Fibroblast of pulmonary artery (primary cell): ENCODE measurements at regions not wholly inside any gene's neighbourhood (a gene's known extent, or its start where the extent isn't known, plus 50 kb on each side); places are given as distances from the start of the nearest gene placed in this dataset.

ENCODE experiments used
- DNase-seq: peaks from one replicate; pipeline ENCODE4 v3.0.0-alpha.2; 2010; ENCODE audit warnings: low read depth
- H3K4me3 ChIP-seq: replicated peaks from 2 replicates; pipeline ENCODE4 v1.5.1; 2011; ENCODE audit warnings: low read depth, mild to moderate bottlenecking, control low read depth, low read length, moderate library complexity
- CTCF ChIP-seq: IDR thresholded peaks from 2 replicates; pipeline ENCODE4 v1.5.1; 2011; ENCODE audit warnings: mild to moderate bottlenecking, control low read depth, low read length, inconsistent platforms; ENCODE audit errors: missing control alignments

DNA sequence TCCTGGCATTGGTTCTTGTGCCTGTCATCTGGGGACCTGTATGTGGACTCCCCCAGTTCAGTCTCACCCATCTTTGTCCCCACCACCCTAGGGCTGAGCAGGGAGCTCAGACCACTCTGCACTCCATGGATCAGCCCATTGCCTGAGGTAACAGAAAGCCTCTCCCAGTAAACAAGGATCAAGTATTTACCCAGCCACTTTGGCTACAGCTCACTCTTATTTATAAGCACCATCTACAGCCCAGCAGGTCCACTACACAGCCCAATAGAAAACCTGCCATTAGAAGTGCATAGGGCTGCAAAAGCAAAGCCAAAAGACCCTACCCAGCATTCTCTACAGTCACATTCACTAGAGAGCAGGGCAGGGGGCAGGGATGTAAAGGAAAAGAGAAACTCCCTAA lies 335.0 kb upstream of the SYNCRIP start:
- no peak for TF ChIP-seq CTCF
- no peak for DNase-seq
- no peak overlapping the region for H3K4me3 ChIP-seq

DNA sequence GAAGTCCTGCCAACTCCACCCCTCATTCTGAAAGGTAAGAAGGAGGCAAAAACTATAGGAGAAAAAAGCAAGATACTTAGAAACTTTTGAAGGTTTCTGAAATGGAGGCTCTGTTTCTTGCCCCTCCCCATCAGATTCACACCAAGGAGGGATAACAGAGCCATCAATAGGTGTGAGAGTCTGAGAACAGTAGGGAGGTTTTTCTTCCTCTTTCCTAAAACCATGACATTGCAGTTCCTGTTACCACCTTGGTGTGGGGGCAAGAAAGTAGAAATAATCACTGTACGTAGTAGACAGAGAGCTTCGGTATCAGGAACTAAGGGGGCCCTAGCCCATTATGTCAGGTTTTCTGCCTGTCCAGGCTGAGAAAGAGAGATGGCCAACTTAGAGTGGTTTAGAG lies 333.3 kb upstream of the SYNCRIP start:
- TF ChIP-seq CTCF = no peak
- DNase-seq = no peak
- no peak overlapping the region for H3K4me3 ChIP-seq

DNA sequence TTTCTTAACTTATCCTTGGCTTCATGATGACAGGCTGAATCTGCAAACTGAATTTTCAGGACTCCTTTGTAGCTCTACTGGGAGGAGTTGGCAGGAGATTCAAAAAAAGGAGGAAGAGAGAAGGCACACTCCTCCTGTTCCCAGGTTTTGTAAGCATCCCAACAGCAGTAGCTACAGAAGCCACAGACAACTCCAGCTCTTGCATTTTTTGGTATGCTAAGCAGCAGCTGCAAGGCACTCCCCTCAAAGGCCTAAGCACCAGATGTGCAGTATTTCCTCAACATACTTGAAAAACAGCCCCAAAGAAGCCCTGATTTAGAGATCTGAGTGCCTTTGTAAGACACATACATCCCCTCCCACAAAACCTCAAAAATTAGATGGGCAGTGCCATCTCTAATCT lies 328.6 kb upstream of the SYNCRIP start:
- DNase-seq = no peak
- no peak for TF ChIP-seq CTCF
- H3K4me3 ChIP-seq = no peak overlapping the region

GRCh38 chr6:85966828-85967227 lies 324.1 kb upstream of the SYNCRIP start:
- no peak overlapping the region for H3K4me3 ChIP-seq
- no peak for DNase-seq
- TF ChIP-seq CTCF = no peak

DNA sequence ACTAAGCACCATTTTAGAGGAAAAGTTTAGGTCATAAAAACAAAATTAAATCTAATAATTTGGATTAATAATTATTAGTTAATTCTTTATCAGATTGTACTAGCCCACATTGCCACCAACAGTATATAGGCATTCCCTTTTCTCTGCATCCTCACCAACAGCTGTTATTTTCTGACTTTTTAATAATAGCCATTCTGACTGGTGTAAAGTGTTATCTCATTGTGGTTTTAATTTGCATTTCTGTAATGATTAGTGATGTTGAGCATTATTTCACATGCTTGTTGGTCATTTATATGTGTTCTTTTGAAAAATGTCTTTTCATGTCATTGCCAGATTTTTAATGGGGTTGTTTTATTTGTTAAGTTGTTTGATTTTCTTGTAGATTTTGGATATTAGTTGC lies 319.1 kb upstream of the SYNCRIP start:
- H3K4me3 ChIP-seq = no peak overlapping the region
- no peak for TF ChIP-seq CTCF

DNA sequence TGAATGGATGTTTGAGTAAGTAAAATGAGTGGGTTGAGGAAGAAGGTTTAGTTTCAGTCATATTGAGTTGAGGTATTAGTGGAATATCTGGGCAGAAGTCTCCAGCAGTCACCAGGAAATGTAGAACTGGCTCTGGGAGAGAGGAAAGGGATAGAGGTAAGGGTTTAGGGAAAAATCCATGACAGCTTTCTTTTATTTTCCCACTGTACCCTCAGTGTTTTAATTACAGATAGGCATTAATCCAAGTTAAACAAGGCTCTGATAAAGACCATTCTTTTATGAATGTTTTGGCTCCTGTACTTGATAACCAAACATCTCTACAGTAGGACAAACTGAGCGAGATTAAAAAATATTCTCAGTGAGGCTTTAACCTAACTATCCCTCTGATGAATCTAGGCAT lies 318.4 kb upstream of the SYNCRIP start:
- DNase-seq = no peak
- TF ChIP-seq CTCF = no peak
- no peak overlapping the region for H3K4me3 ChIP-seq

More for the DNA sequence above, 319.1 kb upstream of the SYNCRIP start:
- no peak for DNase-seq

- no peak for DNase-seq
- H3K4me3 ChIP-seq = no peak overlapping the region
- TF ChIP-seq CTCF = no peak
These were observed 305.8 kb upstream of the SYNCRIP start for GRCh38 chr6:85948481-85948880.
